ENCODE measurements at regions not wholly inside any gene's neighbourhood (a gene's known extent, or its start where the extent isn't known, plus 50 kb on each side); places are given as distances from the start of the nearest gene placed in this dataset.
"Not testable (repeated sequence)": the region's sequence is repeated elsewhere in the genome, so short reads cannot be mapped to it uniquely, and the experiment has no call there.

GRCh38 chr14:84937016-84937415 lies 592.9 kb upstream of the FLRT2 start:
- Histone ChIP-seq H3K36me3 (ENCODE audit: insufficient read depth, low read length) (no peaks in the 10 kb centered on the region), H3K4me2 (ENCODE audit: insufficient read depth, low read length) (no peak overlapping the region), H3K4me3 (ENCODE audit: low read depth in 1 of 2, low read length in 2 of 2) (no peak overlapping the region), H3K9ac (ENCODE audit: low read depth, low read length) (no peak overlapping the region), H3K9me3 (ENCODE audit: insufficient read depth, low read length, severe bottlenecking) (no peaks in the 10 kb centered on the region), H3K27ac (ENCODE audit: low read length) (no peak overlapping the region), H2AFZ (ENCODE audit: low read depth, low read length) (no peak overlapping the region), H3K27me3 (ENCODE audit: insufficient read depth, low read length, poor library complexity) (no peaks in the 10 kb centered on the region), H4K20me1 (ENCODE audit: insufficient read depth, low read length) (no peaks in the 10 kb centered on the region), H3K79me2 (ENCODE audit: insufficient read depth, low read length) (no peaks in the 10 kb centered on the region), H3K4me1 (ENCODE audit: insufficient read depth, low read length) (no peaks in the 10 kb centered on the region)
- no peak for TF ChIP-seq CTCF (IDR thresholded peaks at IDR 0.05; ENCODE audit: borderline replicate concordance, extremely low read depth, low read length, poor library complexity, severe bottlenecking)
- no peak for TF ChIP-seq EZH2 (IDR thresholded peaks at IDR 0.05; ENCODE audit: borderline replicate concordance, low read depth, low read length, severe bottlenecking)
- ATAC-seq (ENCODE audit: insufficient read depth, low read depth): no peak
- no peak for DNase-seq

- no peaks in the 10 kb centered on the region for H4K20me1 ChIP-seq (ENCODE audit: insufficient read depth, low read length)
- H3K27me3 ChIP-seq (ENCODE audit: insufficient read depth, low read length, poor library complexity): no peaks in the 10 kb centered on the region
- no peak for DNase-seq
- no peaks in the 10 kb centered on the region for H3K79me2 ChIP-seq (ENCODE audit: insufficient read depth, low read length)
- no peak for TF ChIP-seq CTCF (IDR thresholded peaks at IDR 0.05; ENCODE audit: borderline replicate concordance, extremely low read depth, low read length, poor library complexity, severe bottlenecking)
- TF ChIP-seq EZH2 (IDR thresholded peaks at IDR 0.05; ENCODE audit: borderline replicate concordance, low read depth, low read length, severe bottlenecking): no peak
- H3K36me3 ChIP-seq (ENCODE audit: insufficient read depth, low read length): no peaks in the 10 kb centered on the region
- H3K9me3 ChIP-seq (ENCODE audit: insufficient read depth, low read length, severe bottlenecking): no peaks in the 10 kb centered on the region
- no peak overlapping the region for H3K4me2 ChIP-seq (ENCODE audit: insufficient read depth, low read length)
- no peaks in the 10 kb centered on the region for H3K4me1 ChIP-seq (ENCODE audit: insufficient read depth, low read length)
- ATAC-seq (ENCODE audit: insufficient read depth, low read depth): no peak
- no peak overlapping the region for H3K27ac ChIP-seq (ENCODE audit: low read length)
- no peak overlapping the region for H2AFZ ChIP-seq (ENCODE audit: low read depth, low read length)
- no peak overlapping the region for H3K9ac ChIP-seq (ENCODE audit: low read depth, low read length)
- H3K4me3 ChIP-seq (ENCODE audit: low read depth in 1 of 2, low read length in 2 of 2): no peak overlapping the region
These were observed 592.5 kb upstream of the FLRT2 start for GRCh38 chr14:84937449-84937848.

GRCh38 chr14:84944901-84945300 lies 585.0 kb upstream of the FLRT2 start:
- DNase-seq; H3K4me2 ChIP-seq (ENCODE audit: insufficient read depth, low read length); H2AFZ ChIP-seq (ENCODE audit: low read depth, low read length); H3K36me3 ChIP-seq (ENCODE audit: insufficient read depth, low read length); H3K4me3 ChIP-seq (ENCODE audit: low read depth in 1 of 2, low read length in 2 of 2); H4K20me1 ChIP-seq (ENCODE audit: insufficient read depth, low read length); H3K4me1 ChIP-seq (ENCODE audit: insufficient read depth, low read length); H3K9me3 ChIP-seq (ENCODE audit: insufficient read depth, low read length, severe bottlenecking); H3K27me3 ChIP-seq (ENCODE audit: insufficient read depth, low read length, poor library complexity); H3K79me2 ChIP-seq (ENCODE audit: insufficient read depth, low read length); ATAC-seq (ENCODE audit: insufficient read depth, low read depth); H3K27ac ChIP-seq (ENCODE audit: low read length); H3K9ac ChIP-seq (ENCODE audit: low read depth, low read length): not testable (repeated sequence)

GRCh38 chr14:84959851-84960520 lies 570.0 kb upstream of the FLRT2 start:
- H3K4me2 ChIP-seq (ENCODE audit: insufficient read depth, low read length): no peak overlapping the region
- ATAC-seq (ENCODE audit: insufficient read depth, low read depth) (no peak), DNase-seq (no peak)
- H3K9me3 ChIP-seq (ENCODE audit: insufficient read depth, low read length, severe bottlenecking): no peaks in the 10 kb centered on the region
- H2AFZ ChIP-seq (ENCODE audit: low read depth, low read length): no peak overlapping the region
- H3K27ac ChIP-seq (ENCODE audit: low read length): no peak overlapping the region
- no peaks in the 10 kb centered on the region for H3K4me1 ChIP-seq (ENCODE audit: insufficient read depth, low read length)
- no peak overlapping the region for H3K4me3 ChIP-seq (ENCODE audit: low read depth in 1 of 2, low read length in 2 of 2)
- H3K36me3 ChIP-seq (ENCODE audit: insufficient read depth, low read length): no peaks in the 10 kb centered on the region
- H3K9ac ChIP-seq (ENCODE audit: low read depth, low read length): no peak overlapping the region
- TF ChIP-seq CTCF (IDR thresholded peaks at IDR 0.05; ENCODE audit: borderline replicate concordance, extremely low read depth, low read length, poor library complexity, severe bottlenecking): no peak
- no peak for TF ChIP-seq EZH2 (IDR thresholded peaks at IDR 0.05; ENCODE audit: borderline replicate concordance, low read depth, low read length, severe bottlenecking)
- H4K20me1 ChIP-seq (ENCODE audit: insufficient read depth, low read length): no peaks in the 10 kb centered on the region
- H3K27me3 ChIP-seq (ENCODE audit: insufficient read depth, low read length, poor library complexity): no peaks in the 10 kb centered on the region
- H3K79me2 ChIP-seq (ENCODE audit: insufficient read depth, low read length): no peaks in the 10 kb centered on the region

All from DND-41 (cell line).